HepG2 (cell line): ENCODE measurements at regions not wholly inside any gene's neighbourhood (a gene's known extent, or its start where the extent isn't known, plus 50 kb on each side); places are given as distances from the start of the nearest gene placed in this dataset.

ENCODE experiments used
- CAMTA2 ChIP-seq: sonication (generic); formaldehyde crosslinking; IDR thresholded peaks from 2 replicates; pipeline ENCODE4 v1.4.0; 2020; ENCODE audit warnings: mild to moderate bottlenecking, missing genetic modification reagents, borderline replicate concordance
- CREB1 ChIP-seq, 2 experiments: fragments of 450-650 bp in 1 of 2; IDR thresholded peaks; 2 replicates each; pipeline ENCODE4 v1.6.1; 2016 to 2017; ENCODE audit warnings: control low read depth in 1 of 2, mild to moderate bottlenecking in 1 of 2, missing compliant biosample characterization in 1 of 2, missing genetic modification characterization in 1 of 2
- CTCF ChIP-seq: sonication (generic); formaldehyde crosslinking; IDR thresholded peaks from 2 replicates; pipeline ENCODE4 v1.5.0; 2020; ENCODE audit warnings: mild to moderate bottlenecking, missing genetic modification reagents, moderate library complexity
- HNF4A ChIP-seq: sonication (generic); formaldehyde crosslinking; IDR thresholded peaks from 2 replicates; pipeline ENCODE4 v1.4.0; 2020; ENCODE audit warnings: missing genetic modification reagents
- NR2F6 ChIP-seq, 2 experiments: IDR thresholded peaks; 2 replicates each; pipeline ENCODE4 v1.6.1; 2016; ENCODE audit warnings: antibody characterized with exemption in 1 of 2, mild to moderate bottlenecking in 1 of 2
- POLR2A ChIP-seq, 2 experiments: IDR thresholded peaks; 2 replicates each; pipeline ENCODE4 v1.6.1; 2011; ENCODE audit warnings: low read depth in 2 of 2, low read length in 2 of 2, mild to moderate bottlenecking in 1 of 2, moderate library complexity in 1 of 2; ENCODE audit not compliant: insufficient read depth in 1 of 2
- SMARCC2 ChIP-seq: fragments of 450-650 bp; IDR thresholded peaks from 2 replicates; pipeline ENCODE4 v1.6.1; 2017; ENCODE audit warnings: antibody characterized with exemption, mild to moderate bottlenecking
- SMC3 ChIP-seq: IDR thresholded peaks from 2 replicates; pipeline ENCODE4 v1.6.1; 2011; ENCODE audit warnings: low read length, improper control_type of control experiment
- ZKSCAN8 ChIP-seq: IDR thresholded peaks from 2 replicates; pipeline ENCODE4 v1.6.1; 2016; ENCODE audit warnings: borderline replicate concordance, missing genetic modification reagents, missing compliant biosample characterization
- ZNF24 ChIP-seq: fragments of 450-650 bp; IDR thresholded peaks from 2 replicates; pipeline ENCODE4 v1.6.1; 2017; ENCODE audit warnings: antibody characterized with exemption, mild to moderate bottlenecking
- ZNF253 ChIP-seq: sonication (generic); formaldehyde crosslinking; IDR thresholded peaks from 2 replicates; pipeline ENCODE4 v1.8.0; 2022; ENCODE audit warnings: mild to moderate bottlenecking, missing genetic modification reagents, borderline replicate concordance

DNA sequence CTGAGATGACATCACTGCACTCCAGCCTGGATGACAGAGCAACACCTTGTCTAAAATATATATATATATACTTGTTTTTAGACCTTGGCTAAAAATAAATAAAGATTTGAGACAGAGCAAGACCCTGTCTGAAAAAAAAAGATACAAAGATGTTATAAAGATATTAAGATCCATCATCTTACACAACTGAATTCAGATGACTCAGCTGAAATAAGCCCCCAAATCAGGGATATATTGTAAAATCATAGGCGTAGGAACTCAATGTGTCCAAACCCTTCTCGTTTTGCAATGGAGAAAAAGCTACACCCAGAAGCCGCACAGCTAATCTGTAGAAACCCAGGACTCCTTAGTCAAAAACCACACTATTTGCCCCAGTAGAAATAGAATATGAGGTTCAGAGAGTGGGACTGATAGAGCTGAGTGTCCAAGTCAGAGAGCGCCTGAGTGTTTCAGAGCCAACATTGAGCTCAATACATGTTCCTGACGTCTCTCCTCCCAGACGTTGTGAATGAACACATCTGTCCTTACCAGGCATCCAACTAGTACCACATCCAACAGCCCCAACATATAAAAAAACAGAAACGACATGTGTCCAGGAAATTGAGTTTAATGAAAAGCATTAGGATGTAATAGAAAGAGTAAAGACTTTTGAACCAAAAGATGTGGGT, 207.9 kb upstream of the BLID start:
- TF ChIP-seq POLR2A (IDR thresholded peaks at IDR 0.05; ENCODE audit: insufficient read depth in 1 of 2, low read depth in 2 of 2, low read length in 2 of 2) = no peak
- TF ChIP-seq HNF4A (CRISPR knock-in tag) = no peak
- TF ChIP-seq ZKSCAN8 = no peak
- no peak for TF ChIP-seq ZNF24
- no peak for TF ChIP-seq NR2F6 (IDR thresholded peaks at IDR 0.05)
- TF ChIP-seq NR2F6 (CRISPR knock-in tag; IDR thresholded peaks at IDR 0.05) = no peak
- no peak for TF ChIP-seq SMARCC2
- TF ChIP-seq SMC3 = no peak
- no peak for TF ChIP-seq CREB1 (IDR thresholded peaks at IDR 0.05)
- no peak for TF ChIP-seq CREB1 (CRISPR knock-in tag; IDR thresholded peaks at IDR 0.05)
- TF ChIP-seq CAMTA2 (CRISPR knock-in tag) = no peak
- TF ChIP-seq CTCF = no peak
- no peak for TF ChIP-seq ZNF253 (CRISPR knock-in tag)
